ENCODE measurements at regions not wholly inside any gene's neighbourhood (a gene's known extent, or its start where the extent isn't known, plus 50 kb on each side); places are given as distances from the start of the nearest gene placed in this dataset.

- Histone ChIP-seq H3K4me2 (ENCODE audit: low read length) (no peak overlapping the region), H3K27ac (ENCODE audit: low read depth, low read length) (no peak overlapping the region), H2BK120ac (ENCODE audit: low read depth, low read length) (no peak overlapping the region), H3K4me3 (ENCODE audit: low read length) (no peak overlapping the region), H4K8ac (ENCODE audit: low read depth, low read length) (no peak overlapping the region), H3K79me1 (ENCODE audit: low read length) (no peaks in the 10 kb centered on the region), H3K23ac (ENCODE audit: low read length) (no peak overlapping the region), H3K4me1 (ENCODE audit: control insufficient read depth, low read depth, low read length) (no peaks in the 10 kb centered on the region), H3K36me3 (ENCODE audit: control insufficient read depth, insufficient read depth, low read length) (no peaks in the 10 kb centered on the region), H2BK5ac (ENCODE audit: low read length) (no peak overlapping the region), H3K56ac (ENCODE audit: low read length) (no peak overlapping the region), H4K5ac (ENCODE audit: low read length) (no peak overlapping the region), H3K4ac (ENCODE audit: low read depth, low read length) (no peak overlapping the region), H2AK5ac (ENCODE audit: low read length) (no peak overlapping the region), H3K79me2 (ENCODE audit: control insufficient read depth, insufficient read depth, low read length) (no peaks in the 10 kb centered on the region), H2BK15ac (replicated peaks; ENCODE audit: low read depth) (no peak overlapping the region), H3K18ac (ENCODE audit: low read length) (no peak overlapping the region), H3K27me3 (ENCODE audit: insufficient read depth, low read length, poor library complexity) (no peaks in the 10 kb centered on the region), H3K9ac (ENCODE audit: low read length) (no peak overlapping the region)
- DNase-seq: no peak
- no CpG with 5 or more reads among the region's 8 CpGs for WGBS (ENCODE audit: extremely low coverage, insufficient coverage, low lambda C conversion rate)
These were observed 59.8 kb downstream of the C11orf91 start for GRCh38 chr11:33640730-33641371.

- H3K56ac ChIP-seq (ENCODE audit: low read length): no peak overlapping the region
- no peaks in the 10 kb centered on the region for H3K79me2 ChIP-seq (ENCODE audit: control insufficient read depth, insufficient read depth, low read length)
- no peak overlapping the region for H3K4me3 ChIP-seq (ENCODE audit: low read length)
- H3K4me1 ChIP-seq (ENCODE audit: control insufficient read depth, low read depth, low read length): no peaks in the 10 kb centered on the region
- H2BK5ac ChIP-seq (ENCODE audit: low read length): no peak overlapping the region
- H4K5ac ChIP-seq (ENCODE audit: low read length): no peak overlapping the region
- H3K4me2 ChIP-seq (ENCODE audit: low read length): no peak overlapping the region
- no peak overlapping the region for H2AK5ac ChIP-seq (ENCODE audit: low read length)
- WGBS (ENCODE audit: extremely low coverage, insufficient coverage, low lambda C conversion rate): no CpG with 5 or more reads among the region's 1 CpG
- H4K8ac ChIP-seq (ENCODE audit: low read depth, low read length): no peak overlapping the region
- H3K18ac ChIP-seq (ENCODE audit: low read length): no peak overlapping the region
- H3K4ac ChIP-seq (ENCODE audit: low read depth, low read length): no peak overlapping the region
- H3K36me3 ChIP-seq (ENCODE audit: control insufficient read depth, insufficient read depth, low read length): no peaks in the 10 kb centered on the region
- H3K27ac ChIP-seq (ENCODE audit: low read depth, low read length): no peak overlapping the region
- H3K79me1 ChIP-seq (ENCODE audit: low read length): no peaks in the 10 kb centered on the region
- no peak overlapping the region for H3K9ac ChIP-seq (ENCODE audit: low read length)
- H3K27me3 ChIP-seq (ENCODE audit: insufficient read depth, low read length, poor library complexity): no peaks in the 10 kb centered on the region
- no peak overlapping the region for H3K23ac ChIP-seq (ENCODE audit: low read length)
- DNase-seq: no peak
- H2BK120ac ChIP-seq (ENCODE audit: low read depth, low read length): no peak overlapping the region
- H2BK15ac ChIP-seq (replicated peaks; ENCODE audit: low read depth): no peak overlapping the region
These were observed 62.0 kb downstream of the C11orf91 start for GRCh38 chr11:33638608-33639007.

GRCh38 chr11:33636104-33636503 is 64.5 kb downstream of the C11orf91 start:
- Histone ChIP-seq H3K27ac (ENCODE audit: low read depth, low read length) (no peak overlapping the region), H3K4me3 (ENCODE audit: low read length) (no peak overlapping the region), H3K23ac (ENCODE audit: low read length) (no peak overlapping the region), H3K4me1 (ENCODE audit: control insufficient read depth, low read depth, low read length) (no peaks in the 10 kb centered on the region), H2BK15ac (replicated peaks; ENCODE audit: low read depth) (no peak overlapping the region), H3K27me3 (ENCODE audit: insufficient read depth, low read length, poor library complexity) (no peaks in the 10 kb centered on the region), H3K79me1 (ENCODE audit: low read length) (no peaks in the 10 kb centered on the region), H2BK120ac (ENCODE audit: low read depth, low read length) (no peak overlapping the region), H4K8ac (ENCODE audit: low read depth, low read length) (no peak overlapping the region), H4K5ac (ENCODE audit: low read length) (no peak overlapping the region), H2BK5ac (ENCODE audit: low read length) (no peak overlapping the region), H3K9ac (ENCODE audit: low read length) (no peak overlapping the region), H3K36me3 (ENCODE audit: control insufficient read depth, insufficient read depth, low read length) (no peaks in the 10 kb centered on the region), H3K4me2 (ENCODE audit: low read length) (no peak overlapping the region), H3K4ac (ENCODE audit: low read depth, low read length) (no peak overlapping the region), H3K18ac (ENCODE audit: low read length) (no peak overlapping the region), H2AK5ac (ENCODE audit: low read length) (no peak overlapping the region), H3K56ac (ENCODE audit: low read length) (no peak overlapping the region), H3K79me2 (ENCODE audit: control insufficient read depth, insufficient read depth, low read length) (no peaks in the 10 kb centered on the region)
- no CpG with 5 or more reads among the region's 6 CpGs for WGBS (ENCODE audit: extremely low coverage, insufficient coverage, low lambda C conversion rate)
- DNase-seq: no peak

GRCh38 chr11:33635161-33635560 is 65.5 kb downstream of the C11orf91 start:
- no peak overlapping the region for H3K4ac ChIP-seq (ENCODE audit: low read depth, low read length)
- no peak overlapping the region for H3K9ac ChIP-seq (ENCODE audit: low read length)
- H2BK15ac ChIP-seq (replicated peaks; ENCODE audit: low read depth): no peak overlapping the region
- no peak overlapping the region for H2BK120ac ChIP-seq (ENCODE audit: low read depth, low read length)
- no peak overlapping the region for H3K23ac ChIP-seq (ENCODE audit: low read length)
- H3K27me3 ChIP-seq (ENCODE audit: insufficient read depth, low read length, poor library complexity): no peaks in the 10 kb centered on the region
- H3K79me1 ChIP-seq (ENCODE audit: low read length): no peaks in the 10 kb centered on the region
- H3K36me3 ChIP-seq (ENCODE audit: control insufficient read depth, insufficient read depth, low read length): no peaks in the 10 kb centered on the region
- no peak overlapping the region for H3K27ac ChIP-seq (ENCODE audit: low read depth, low read length)
- no peak overlapping the region for H4K8ac ChIP-seq (ENCODE audit: low read depth, low read length)
- no peak overlapping the region for H3K4me3 ChIP-seq (ENCODE audit: low read length)
- WGBS (ENCODE audit: extremely low coverage, insufficient coverage, low lambda C conversion rate): no CpG with 5 or more reads among the region's 5 CpGs
- H3K4me2 ChIP-seq (ENCODE audit: low read length): no peak overlapping the region
- no peak overlapping the region for H4K5ac ChIP-seq (ENCODE audit: low read length)
- no peak overlapping the region for H3K56ac ChIP-seq (ENCODE audit: low read length)
- H3K4me1 ChIP-seq (ENCODE audit: control insufficient read depth, low read depth, low read length): no peaks in the 10 kb centered on the region
- H3K18ac ChIP-seq (ENCODE audit: low read length): no peak overlapping the region
- H2AK5ac ChIP-seq (ENCODE audit: low read length): no peak overlapping the region
- no peak for DNase-seq
- no peaks in the 10 kb centered on the region for H3K79me2 ChIP-seq (ENCODE audit: control insufficient read depth, insufficient read depth, low read length)
- H2BK5ac ChIP-seq (ENCODE audit: low read length): no peak overlapping the region

- H2AK5ac ChIP-seq (ENCODE audit: low read length): no peak overlapping the region
- no peaks in the 10 kb centered on the region for H3K27me3 ChIP-seq (ENCODE audit: insufficient read depth, low read length, poor library complexity)
- H3K4me1 ChIP-seq (ENCODE audit: control insufficient read depth, low read depth, low read length): no peaks in the 10 kb centered on the region
- no peak overlapping the region for H3K9ac ChIP-seq (ENCODE audit: low read length)
- no peak overlapping the region for H3K27ac ChIP-seq (ENCODE audit: low read depth, low read length)
- H3K23ac ChIP-seq (ENCODE audit: low read length): no peak overlapping the region
- no peak overlapping the region for H2BK5ac ChIP-seq (ENCODE audit: low read length)
- no peak overlapping the region for H3K56ac ChIP-seq (ENCODE audit: low read length)
- no peaks in the 10 kb centered on the region for H3K79me2 ChIP-seq (ENCODE audit: control insufficient read depth, insufficient read depth, low read length)
- no peak overlapping the region for H4K8ac ChIP-seq (ENCODE audit: low read depth, low read length)
- H3K4ac ChIP-seq (ENCODE audit: low read depth, low read length): no peak overlapping the region
- no peak overlapping the region for H3K4me2 ChIP-seq (ENCODE audit: low read length)
- H2BK120ac ChIP-seq (ENCODE audit: low read depth, low read length): no peak overlapping the region
- no peak overlapping the region for H2BK15ac ChIP-seq (replicated peaks; ENCODE audit: low read depth)
- H3K18ac ChIP-seq (ENCODE audit: low read length): no peak overlapping the region
- H4K5ac ChIP-seq (ENCODE audit: low read length): no peak overlapping the region
- no CpG with 5 or more reads among the region's 7 CpGs for WGBS (ENCODE audit: extremely low coverage, insufficient coverage, low lambda C conversion rate)
- H3K4me3 ChIP-seq (ENCODE audit: low read length): no peak overlapping the region
- no peaks in the 10 kb centered on the region for H3K79me1 ChIP-seq (ENCODE audit: low read length)
- no peaks in the 10 kb centered on the region for H3K36me3 ChIP-seq (ENCODE audit: control insufficient read depth, insufficient read depth, low read length)
- DNase-seq: no peak
These were observed 66.3 kb downstream of the C11orf91 start for GRCh38 chr11:33634291-33634834.
